ENCODE measurements at regions not wholly inside any gene's neighbourhood (a gene's known extent, or its start where the extent isn't known, plus 50 kb on each side); places are given as distances from the start of the nearest gene placed in this dataset.

DNA sequence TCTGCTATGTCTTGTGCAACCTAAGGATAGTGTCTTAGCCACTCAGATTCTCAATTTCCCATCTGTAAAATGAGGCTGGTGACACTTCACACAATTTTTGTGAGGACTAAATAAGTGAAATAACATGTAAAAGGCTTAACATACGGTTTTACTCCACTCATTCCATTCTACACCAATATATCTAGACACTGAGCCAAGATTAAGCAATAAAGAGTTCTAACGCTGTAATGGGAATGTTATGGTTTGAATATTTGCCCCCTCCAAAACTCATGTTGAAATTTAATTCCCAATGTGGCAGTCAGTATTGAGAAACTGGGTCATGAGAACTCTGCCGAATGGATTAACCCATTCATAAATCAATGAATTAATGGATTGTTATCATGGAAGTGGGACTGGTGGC, 301.0 kb downstream of the HACE1 start:
- no peaks in the 10 kb centered on the region for H3K4me1 Mint-ChIP-seq (ENCODE audit: low read depth)
- H3K36me3 Mint-ChIP-seq (ENCODE audit: low read depth), result no peaks in the 10 kb centered on the region
- intact Hi-C loops (cut with micrococcal nuclease), result no loop called here
- H3K27me3 Mint-ChIP-seq, result peaks cover 9% of the 10 kb centered on the region
- DNase-seq (no peak), ATAC-seq (no peak)
- no peak overlapping the region for H3K27ac Mint-ChIP-seq
- TF ChIP-seq, protein P1, sequence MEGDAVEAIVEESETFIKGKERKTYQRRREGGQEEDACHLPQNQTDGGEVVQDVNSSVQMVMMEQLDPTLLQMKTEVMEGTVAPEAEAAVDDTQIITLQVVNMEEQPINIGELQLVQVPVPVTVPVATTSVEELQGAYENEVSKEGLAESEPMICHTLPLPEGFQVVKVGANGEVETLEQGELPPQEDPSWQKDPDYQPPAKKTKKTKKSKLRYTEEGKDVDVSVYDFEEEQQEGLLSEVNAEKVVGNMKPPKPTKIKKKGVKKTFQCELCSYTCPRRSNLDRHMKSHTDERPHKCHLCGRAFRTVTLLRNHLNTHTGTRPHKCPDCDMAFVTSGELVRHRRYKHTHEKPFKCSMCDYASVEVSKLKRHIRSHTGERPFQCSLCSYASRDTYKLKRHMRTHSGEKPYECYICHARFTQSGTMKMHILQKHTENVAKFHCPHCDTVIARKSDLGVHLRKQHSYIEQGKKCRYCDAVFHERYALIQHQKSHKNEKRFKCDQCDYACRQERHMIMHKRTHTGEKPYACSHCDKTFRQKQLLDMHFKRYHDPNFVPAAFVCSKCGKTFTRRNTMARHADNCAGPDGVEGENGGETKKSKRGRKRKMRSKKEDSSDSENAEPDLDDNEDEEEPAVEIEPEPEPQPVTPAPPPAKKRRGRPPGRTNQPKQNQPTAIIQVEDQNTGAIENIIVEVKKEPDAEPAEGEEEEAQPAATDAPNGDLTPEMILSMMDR (IDR thresholded peaks at IDR 0.05), result no peak
- no peaks in the 10 kb centered on the region for H3K9me3 Mint-ChIP-seq
- POLR2A ChIA-PET, result no interaction called here
- CTCF ChIA-PET, result no interaction called here
- no peak overlapping the region for H3K4me3 Mint-ChIP-seq

DNA sequence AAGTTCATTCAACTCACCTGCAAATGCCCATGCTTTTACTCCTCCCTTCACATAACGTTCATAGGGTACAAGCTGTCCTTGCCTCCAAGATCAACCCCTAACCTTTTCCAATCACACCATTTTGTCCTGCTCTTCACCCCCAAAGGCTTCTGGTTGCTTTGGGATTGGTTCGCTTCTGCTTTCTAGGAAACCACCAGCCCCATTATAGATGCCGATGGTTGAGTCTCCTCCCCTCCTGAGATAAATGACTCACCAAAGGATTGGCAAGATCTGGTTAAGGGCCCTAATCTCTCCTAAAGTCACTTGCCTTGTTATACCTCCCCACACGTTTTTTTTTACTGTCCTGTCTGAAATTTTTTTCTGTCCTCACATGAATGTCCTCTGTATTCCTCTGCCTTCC, 311.4 kb downstream of the HACE1 start:
- intact Hi-C loops (cut with micrococcal nuclease), result no loop called here
- no peak overlapping the region for H3K4me3 Mint-ChIP-seq
- ChIA-PET POLR2A (no interaction called here), CTCF (no interaction called here)
- H3K27ac Mint-ChIP-seq, result no peak overlapping the region
- DNase-seq, result no peak
- no peaks in the 10 kb centered on the region for H3K36me3 Mint-ChIP-seq (ENCODE audit: low read depth)
- no peaks in the 10 kb centered on the region for H3K4me1 Mint-ChIP-seq (ENCODE audit: low read depth)
- H3K9me3 Mint-ChIP-seq, result no peaks in the 10 kb centered on the region
- ATAC-seq, result no peak
- peaks cover 6% of the 10 kb centered on the region for H3K27me3 Mint-ChIP-seq
- TF ChIP-seq, protein P1 (IDR thresholded peaks at IDR 0.05), result no peak

DNA sequence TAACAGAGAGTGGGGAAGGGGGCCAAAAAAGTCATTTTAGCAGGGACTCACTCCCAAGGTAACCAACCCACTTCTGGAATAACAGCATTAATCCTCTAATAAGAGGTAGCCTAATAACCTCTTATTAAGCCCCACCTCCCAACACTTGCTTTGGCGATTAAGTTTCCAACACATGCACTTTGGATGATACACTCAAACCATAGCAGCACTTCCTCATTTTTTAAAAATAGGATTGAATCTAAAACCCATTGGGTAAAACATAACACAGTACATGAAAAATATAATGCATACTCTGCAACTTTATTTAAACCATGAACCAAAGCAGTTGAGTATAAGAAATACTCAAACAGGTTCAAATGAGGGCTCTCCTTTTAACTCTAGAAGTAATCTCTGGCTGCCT, 318.3 kb downstream of the HACE1 start:
- Mint-ChIP-seq H3K4me3 (no peak overlapping the region), H3K36me3 (ENCODE audit: low read depth) (no peaks in the 10 kb centered on the region), H3K9me3 (no peaks in the 10 kb centered on the region), H3K4me1 (ENCODE audit: low read depth) (no peaks in the 10 kb centered on the region), H3K27me3 (peaks cover 11% of the 10 kb centered on the region), H3K27ac (no peak overlapping the region)
- CTCF ChIA-PET, result no interaction called here
- DNase-seq, result no peak
- intact Hi-C loops (cut with micrococcal nuclease), result no loop called here
- POLR2A ChIA-PET, result no interaction called here
- ATAC-seq, result no peak
- TF ChIP-seq, protein P1 (IDR thresholded peaks at IDR 0.05), result no peak

DNA sequence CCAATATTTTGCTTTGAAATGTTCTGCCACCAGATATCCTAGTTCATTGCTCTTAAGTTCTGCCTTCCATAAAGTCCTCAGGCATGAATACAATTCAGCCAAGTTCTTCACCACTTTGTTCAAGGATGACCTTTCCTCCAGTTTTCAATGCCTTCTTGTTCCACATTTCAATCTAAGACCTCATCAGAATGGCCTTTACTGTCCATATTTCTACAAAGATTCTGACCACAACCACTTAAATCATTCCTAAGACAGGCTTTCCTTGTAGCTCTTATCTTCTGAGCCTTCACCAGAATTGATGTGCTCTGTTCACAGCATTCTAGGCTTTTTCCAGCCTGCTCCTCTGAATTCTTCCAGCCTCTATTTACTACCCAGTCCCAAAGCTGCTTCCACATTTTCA, 319.0 kb downstream of the HACE1 start:
- Mint-ChIP-seq H3K4me3 (no peak overlapping the region), H3K9me3 (no peaks in the 10 kb centered on the region), H3K27ac (no peak overlapping the region), H3K4me1 (ENCODE audit: low read depth) (no peaks in the 10 kb centered on the region), H3K36me3 (ENCODE audit: low read depth) (no peaks in the 10 kb centered on the region), H3K27me3 (peaks cover 11% of the 10 kb centered on the region)
- ATAC-seq (no peak), DNase-seq (no peak)
- POLR2A ChIA-PET, result no interaction called here
- CTCF ChIA-PET, result interaction anchor here (0.6 kb wide), 1 partner anchor 80 kb away, joined by 3 read pairs; no protein-coding TSS in a partner anchor
- TF ChIP-seq, protein P1 (IDR thresholded peaks at IDR 0.05), result no peak
- intact Hi-C loops (cut with micrococcal nuclease), result no loop called here

DNA sequence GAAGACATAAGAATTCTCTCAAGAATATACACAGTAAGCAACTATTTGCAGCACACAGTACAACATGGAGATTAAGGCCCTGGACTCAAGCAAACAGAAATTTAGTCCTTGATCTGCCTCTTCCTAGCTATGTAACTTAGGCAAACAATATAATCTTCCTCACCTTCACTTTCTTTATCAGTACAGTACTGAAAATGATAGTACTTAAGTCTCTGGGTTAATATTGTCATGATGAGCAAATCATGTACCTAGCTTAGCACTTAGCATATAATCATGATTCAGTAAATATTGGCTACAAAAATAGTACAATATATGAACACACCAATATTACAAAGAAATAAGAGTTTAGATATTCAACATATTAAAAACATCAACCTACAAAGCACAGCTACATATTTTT, 320.5 kb downstream of the HACE1 start:
- ChIA-PET POLR2A (no interaction called here), CTCF (interaction anchor here (1.9 kb wide), 1 partner anchor 13 kb away, joined by 4 read pairs; no protein-coding TSS in a partner anchor)
- H3K9me3 Mint-ChIP-seq, result no peaks in the 10 kb centered on the region

More for the DNA sequence above, 320.5 kb downstream of the HACE1 start:
- no peak overlapping the region for H3K27ac Mint-ChIP-seq
- DNase-seq (no peak), ATAC-seq (no peak)
- H3K36me3 Mint-ChIP-seq (ENCODE audit: low read depth), result no peaks in the 10 kb centered on the region
- intact Hi-C loops (cut with micrococcal nuclease), result no loop called here
- no peaks in the 10 kb centered on the region for H3K4me1 Mint-ChIP-seq (ENCODE audit: low read depth)
- TF ChIP-seq, protein P1 (IDR thresholded peaks at IDR 0.05), result no peak
- peaks cover 12% of the 10 kb centered on the region for H3K27me3 Mint-ChIP-seq
- no peak overlapping the region for H3K4me3 Mint-ChIP-seq

Data from activated CD8-positive, alpha-beta T cell treated with anti-CD3 and anti-CD28 coated beads for 36 hours (primary cell).